Loucy (cell line): ENCODE measurements at regions not wholly inside any gene's neighbourhood (a gene's known extent, or its start where the extent isn't known, plus 50 kb on each side); places are given as distances from the start of the nearest gene placed in this dataset.
A peak's percentile ranks its signal among the peaks of the same experiment; 100 is the strongest.

Source experiments
- H2AFZ ChIP-seq: fragments of 200-600 bp; sonication (generic); 2 replicates; pipeline ENCODE4 v1.6.0; 2016; ENCODE audit warnings: antibody characterized with exemption, mild to moderate bottlenecking, low read length, moderate library complexity
- H3F3A ChIP-seq: fragments of 200-600 bp; 2 replicates; pipeline ENCODE4 v1.6.0; 2016; ENCODE audit warnings: antibody characterized with exemption, low read depth, mild to moderate bottlenecking
- H3K27me3 ChIP-seq: fragments of 200-600 bp; sonication (generic); 2 replicates; pipeline ENCODE4 v1.6.1; 2014; ENCODE audit warnings: low read length, mild to moderate bottlenecking; ENCODE audit not compliant: insufficient read depth, poor library complexity, severe bottlenecking
- H3K36me3 ChIP-seq: fragments of 200-600 bp; sonication (generic); 2 replicates; pipeline ENCODE4 v1.6.1; 2016; ENCODE audit warnings: low read length; ENCODE audit not compliant: insufficient read depth
- H3K4me1 ChIP-seq: fragments of 200-600 bp; sonication (generic); 2 replicates; pipeline ENCODE4 v1.5.1; 2014; ENCODE audit warnings: low read length, mild to moderate bottlenecking; ENCODE audit not compliant: insufficient read depth, poor library complexity, severe bottlenecking
- H3K4me2 ChIP-seq: fragments of 200-600 bp; sonication (generic); 2 replicates; pipeline ENCODE4 v1.6.0; 2014; ENCODE audit warnings: antibody characterized with exemption, low read length, low read depth, mild to moderate bottlenecking; ENCODE audit not compliant: poor library complexity, severe bottlenecking
- H3K4me3 ChIP-seq: fragments of 200-600 bp; sonication (generic); 2 replicates; pipeline ENCODE4 v1.5.1; 2014; ENCODE audit warnings: low read length, mild to moderate bottlenecking, mixed read lengths; ENCODE audit not compliant: poor library complexity, severe bottlenecking
- H3K79me2 ChIP-seq: fragments of 200-600 bp; sonication (generic); 2 replicates; pipeline ENCODE4 v1.6.1; 2014; ENCODE audit warnings: low read length; ENCODE audit not compliant: insufficient read depth
- H3K9ac ChIP-seq: fragments of 200-600 bp; sonication (generic); 2 replicates; pipeline ENCODE4 v1.6.0; 2014; ENCODE audit warnings: mild to moderate bottlenecking, low read depth, low read length, moderate library complexity; ENCODE audit not compliant: poor library complexity, severe bottlenecking
- H3K9me2 ChIP-seq: fragments of 200-600 bp; sonication (generic); replicated peaks from 2 replicates; pipeline ENCODE4 v1.6.1; 2016; ENCODE audit warnings: low read depth, low read length, mixed read lengths
- H3K9me3 ChIP-seq: fragments of 200-600 bp; sonication (generic); 2 replicates; pipeline ENCODE4 v1.6.1; 2014; ENCODE audit warnings: mild to moderate bottlenecking, antibody characterized with exemption, low read length, low read depth; ENCODE audit not compliant: insufficient read depth
- H4K20me1 ChIP-seq: fragments of 200-600 bp; sonication (generic); 2 replicates; pipeline ENCODE4 v1.6.0; 2014; ENCODE audit warnings: antibody characterized with exemption, low read length, mild to moderate bottlenecking; ENCODE audit not compliant: insufficient read depth, poor library complexity, severe bottlenecking
- CTCF ChIP-seq: fragments of 200-600 bp; sonication (generic); conservative IDR thresholded peaks from 2 replicates; pipeline ENCODE4 v1.5.1; 2014; ENCODE audit warnings: mild to moderate bottlenecking, antibody characterized with exemption, low read length
- EZH2phosphoT487 ChIP-seq: fragments of 200-600 bp; IDR thresholded peaks from 2 replicates; pipeline ENCODE4 v1.6.1; 2018; ENCODE audit warnings: antibody characterized with exemption, mild to moderate bottlenecking, moderate library complexity, borderline replicate concordance

- H2AFZ ChIP-seq = no peak overlapping the region
- H3K9ac ChIP-seq = no peak overlapping the region
- H3K4me2 ChIP-seq = peak overlapping the region; percentile 4
These were observed 191.6 kb downstream of the PTPRC start for GRCh38 chr1:198830412-198830811.

GRCh38 chr1:198833706-198834503 lies 195.1 kb downstream of the PTPRC start:
- Histone ChIP-seq H3K36me3 (no peaks in the 10 kb centered on the region), H3K4me1 (peaks cover 35% of the 10 kb centered on the region), H3K4me3 (no peak overlapping the region), H4K20me1 (no peaks in the 10 kb centered on the region), H3K4me2 (no peak overlapping the region), H3K79me2 (no peaks in the 10 kb centered on the region), H3K9me2 (no peaks in the 10 kb centered on the region), H3K9me3 (no peaks in the 10 kb centered on the region; the same call in 1 of the 2 replicates), H2AFZ (no peak overlapping the region), H3F3A (no peaks in the 10 kb centered on the region), H3K9ac (no peak overlapping the region), H3K27me3 (no peaks in the 10 kb centered on the region)
- TF ChIP-seq CTCF = no peak
- no peak for TF ChIP-seq EZH2phosphoT487

More at GRCh38 chr1:198830412-198830811, 191.6 kb downstream of the PTPRC start:
- Histone ChIP-seq H3K4me3 (no peak overlapping the region), H3F3A (no peaks in the 10 kb centered on the region), H3K79me2 (no peaks in the 10 kb centered on the region), H3K9me3 (no peaks in the 10 kb centered on the region; the same call in 1 of the 2 replicates), H3K4me1 (peaks cover 19% of the 10 kb centered on the region), H3K27me3 (no peaks in the 10 kb centered on the region), H3K36me3 (no peaks in the 10 kb centered on the region), H4K20me1 (no peaks in the 10 kb centered on the region), H3K9me2 (no peaks in the 10 kb centered on the region)
- TF ChIP-seq CTCF (no peak), EZH2phosphoT487 (no peak)

GRCh38 chr1:198837278-198838021 lies 198.6 kb downstream of the PTPRC start:
- Histone ChIP-seq H3K27me3 (no peaks in the 10 kb centered on the region), H3K79me2 (no peaks in the 10 kb centered on the region), H3K4me2 (no peak overlapping the region), H3K9me2 (no peaks in the 10 kb centered on the region), H3K36me3 (peaks cover 4% of the 10 kb centered on the region; the same call in 1 of the 2 replicates), H2AFZ (no peak overlapping the region), H3K9ac (no peak overlapping the region), H4K20me1 (no peaks in the 10 kb centered on the region), H3K4me3 (no peak overlapping the region), H3F3A (no peaks in the 10 kb centered on the region), H3K4me1 (peaks cover 20% of the 10 kb centered on the region), H3K9me3 (no peaks in the 10 kb centered on the region)
- TF ChIP-seq CTCF (peak; percentile 52), EZH2phosphoT487 (no peak)
